Stimulated activated CD8-positive, alpha-beta memory T cell treated with anti-CD3 and anti-CD28 coated beads, Interleukin-7, amount 100 ng/mL, for 1 hour (primary cell): ENCODE measurements at regions not wholly inside any gene's neighbourhood (a gene's known extent, or its start where the extent isn't known, plus 50 kb on each side); places are given as distances from the start of the nearest gene placed in this dataset.
"Not testable (repeated sequence)": the region's sequence is repeated elsewhere in the genome, so short reads cannot be mapped to it uniquely, and the experiment has no call there.

Experiments used
- DNase-seq, 2 donors: peaks; one replicate each; pipeline ENCODE4 v3.0.0-alpha.2; 2020; ENCODE audit warnings: low read depth in 2 of 2

DNA sequence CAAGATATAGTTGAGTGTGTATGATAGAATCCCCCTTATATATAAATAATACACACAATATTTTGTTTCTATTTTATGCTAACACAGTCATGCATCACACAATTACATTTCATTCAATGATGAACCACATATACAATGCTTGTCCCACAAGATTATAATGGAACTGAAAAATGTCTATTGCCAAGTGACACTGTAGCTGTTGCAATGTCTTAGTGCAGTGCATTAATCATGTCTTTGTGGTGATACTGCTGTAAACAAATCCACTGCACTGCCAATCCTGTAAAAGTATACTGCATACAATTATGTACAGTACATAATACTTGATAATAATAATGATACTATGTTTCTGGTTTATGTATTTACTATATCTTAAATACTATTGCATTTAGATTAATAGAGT lies 512.1 kb upstream of the CNTN3 start:
- no peak for DNase-seq

DNA sequence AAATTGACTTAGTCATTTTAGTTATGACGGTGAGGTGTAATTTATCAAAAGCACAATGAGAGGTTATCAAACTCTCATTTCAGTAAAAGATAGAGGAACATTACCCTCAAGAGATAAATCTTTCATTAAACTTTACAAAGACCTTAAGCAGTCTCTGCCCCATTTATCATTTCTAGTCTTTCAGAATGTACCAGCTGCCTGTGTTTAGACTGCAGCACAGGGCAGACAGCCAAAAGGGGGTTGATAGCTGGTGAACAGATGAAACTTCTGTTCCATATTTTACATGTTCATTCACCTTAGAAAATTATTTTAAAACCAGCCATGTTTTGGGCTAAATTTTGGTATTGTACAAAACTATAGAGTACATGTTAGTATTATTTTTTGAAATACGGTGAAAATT lies 514.6 kb upstream of the CNTN3 start:
- no peak for DNase-seq

DNA sequence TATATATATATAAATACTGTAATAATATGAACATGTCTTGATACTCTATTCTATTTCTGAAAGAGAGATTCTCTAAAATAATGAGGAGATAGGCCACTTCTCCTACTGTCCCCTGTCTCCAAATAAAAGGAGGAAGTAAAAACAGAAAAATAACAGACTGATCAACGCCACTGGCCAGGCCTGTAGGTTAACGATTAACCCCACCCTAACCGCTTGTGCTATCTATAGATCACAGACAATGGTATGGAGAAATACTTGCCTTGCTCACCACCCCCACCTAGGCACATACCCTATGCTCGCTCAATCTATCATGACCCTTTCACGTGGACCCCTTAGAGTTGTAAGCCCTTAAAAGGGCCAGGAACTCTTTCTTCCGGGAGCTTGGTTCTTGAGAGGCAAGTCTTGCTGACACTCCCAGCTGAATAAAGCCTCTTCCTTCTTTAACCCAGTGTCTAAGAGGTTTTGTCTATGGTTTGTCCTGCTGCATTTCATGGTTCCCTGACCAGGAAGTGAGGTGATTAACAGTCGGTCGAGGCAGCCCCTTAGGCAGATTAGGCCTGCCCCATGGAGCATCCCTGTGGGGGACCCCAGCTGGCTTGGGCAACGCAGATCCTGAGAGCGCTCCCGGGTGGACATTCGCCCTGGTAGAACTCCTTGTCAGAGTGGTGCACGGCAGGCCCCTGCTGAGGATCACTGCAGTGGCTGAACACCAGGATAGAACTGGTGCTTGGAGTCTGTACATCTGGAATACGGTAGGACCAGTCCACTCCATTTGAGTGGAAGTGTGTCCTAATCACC lies 521.8 kb upstream of the CNTN3 start:
- no peak for DNase-seq

DNA sequence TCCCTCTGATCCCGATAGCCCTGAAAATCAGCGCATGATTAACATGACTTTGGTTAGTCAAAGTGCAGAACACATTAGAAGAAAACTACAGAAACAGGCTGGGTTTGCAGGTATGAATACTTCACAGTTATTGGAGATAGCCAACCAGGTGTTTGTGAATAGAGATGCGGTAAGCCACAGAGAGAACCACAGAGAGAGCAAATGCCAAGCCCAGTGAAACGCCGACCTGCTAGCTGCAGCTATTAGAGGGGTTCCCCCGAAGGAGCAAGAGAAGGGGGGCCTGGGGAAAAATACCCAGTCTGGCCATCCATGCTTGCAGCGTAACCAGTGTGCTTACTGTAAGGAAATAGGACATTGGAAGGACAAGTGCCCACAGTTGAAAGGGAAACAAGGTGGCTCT lies 523.9 kb upstream of the CNTN3 start:
- DNase-seq, result no peak

DNA sequence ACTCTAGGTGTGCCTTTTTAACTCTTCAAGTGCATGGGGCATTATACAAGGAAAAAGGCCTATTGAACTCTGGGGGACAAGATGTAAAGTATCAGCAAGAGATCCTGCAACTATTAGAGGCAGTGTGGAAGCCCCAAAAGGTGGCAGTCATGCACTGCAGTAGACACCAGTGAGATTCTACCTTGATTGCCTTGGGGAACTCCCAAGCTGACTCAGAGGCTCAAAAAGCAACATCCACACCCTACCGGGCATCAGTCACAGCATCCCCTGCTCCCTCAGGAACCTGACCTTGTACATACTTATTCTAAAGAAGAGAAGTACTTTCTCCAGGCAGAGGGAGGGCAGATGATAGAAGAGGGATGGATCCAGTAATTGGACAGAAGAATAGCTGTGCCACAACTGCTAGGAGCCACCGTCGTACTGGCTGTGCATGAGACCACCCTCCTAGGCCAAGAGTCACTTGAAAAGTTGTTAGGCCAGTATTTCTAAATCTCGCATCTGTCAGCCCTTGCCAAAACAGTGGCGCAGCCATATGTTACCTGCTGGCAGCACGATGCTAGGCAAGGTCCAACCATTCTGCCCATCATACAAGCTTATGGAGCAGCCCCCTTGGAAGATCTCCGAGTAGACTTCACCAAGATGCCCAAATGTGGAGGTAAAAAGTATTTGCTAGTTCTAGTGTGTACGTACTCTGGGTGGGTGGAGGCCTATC lies 523.1 kb upstream of the FRG2C start:
- DNase-seq, result no peak

DNA sequence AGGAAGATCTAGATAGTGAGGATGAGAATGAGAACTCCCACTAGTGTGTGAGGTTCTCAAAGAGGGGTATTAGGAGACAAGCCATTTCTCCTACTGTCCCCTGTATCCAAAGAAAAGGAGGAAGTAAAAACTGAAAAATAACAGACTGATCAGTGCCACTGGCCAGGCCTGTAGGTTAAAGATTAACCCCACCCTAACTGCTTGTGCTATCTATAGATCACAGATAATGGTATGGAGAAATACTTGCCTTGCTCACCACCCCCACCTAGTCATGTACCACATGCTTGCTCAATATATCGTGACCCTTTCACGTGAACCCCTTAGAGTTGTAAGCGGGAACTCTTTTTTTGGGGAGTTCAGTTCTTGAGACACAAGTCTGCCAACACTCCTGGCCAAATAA lies 519.7 kb upstream of the FRG2C start:
- no peak for DNase-seq

DNA sequence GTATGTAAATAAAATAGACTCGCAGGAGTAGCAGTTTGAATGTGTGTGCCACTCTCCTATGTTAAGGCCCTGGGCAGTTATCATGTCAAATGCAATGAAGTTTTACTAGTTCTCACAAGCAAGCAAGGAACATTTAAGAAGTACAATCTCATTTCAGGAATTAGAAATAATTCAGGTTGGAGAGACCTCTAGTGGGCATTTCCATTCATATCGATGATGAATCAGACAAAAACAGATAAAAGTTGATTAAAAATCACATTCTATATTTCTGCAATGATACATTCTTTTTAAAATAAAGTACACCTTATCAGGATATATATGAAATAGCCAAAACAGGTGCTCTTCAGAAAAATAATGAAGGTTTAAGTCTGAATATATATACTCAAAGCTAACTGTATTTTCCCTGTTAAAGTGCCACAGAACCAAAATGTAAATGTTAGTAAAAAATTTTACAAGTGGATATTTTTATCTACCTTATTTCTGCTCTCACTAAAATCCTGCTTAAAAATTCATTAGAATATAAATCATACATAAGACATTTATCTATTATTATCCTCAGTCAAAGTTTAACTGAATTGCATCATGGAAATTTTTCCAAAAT lies 492.4 kb upstream of the FRG2C start:
- DNase-seq, result no peak

DNA sequence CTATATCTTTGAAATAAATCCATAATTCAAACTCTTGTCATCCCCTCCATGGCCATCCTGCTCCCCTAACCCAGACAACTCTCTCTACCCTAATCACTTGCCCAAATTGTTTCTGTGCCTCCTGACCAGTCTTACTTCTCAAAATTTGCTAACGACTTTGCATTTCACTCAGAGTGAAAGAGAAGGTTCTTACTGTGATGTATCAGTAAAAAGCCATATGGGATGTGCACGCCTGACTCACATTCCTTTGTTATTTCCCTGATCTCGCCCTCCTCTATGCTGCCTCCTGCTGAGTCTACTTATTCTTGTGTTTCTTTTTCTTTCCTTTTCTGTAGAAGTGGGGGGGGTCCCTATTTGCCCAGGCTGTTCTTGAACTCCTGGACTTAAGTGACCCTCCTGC lies 487.2 kb upstream of the FRG2C start:
- DNase-seq, result no peak

DNA sequence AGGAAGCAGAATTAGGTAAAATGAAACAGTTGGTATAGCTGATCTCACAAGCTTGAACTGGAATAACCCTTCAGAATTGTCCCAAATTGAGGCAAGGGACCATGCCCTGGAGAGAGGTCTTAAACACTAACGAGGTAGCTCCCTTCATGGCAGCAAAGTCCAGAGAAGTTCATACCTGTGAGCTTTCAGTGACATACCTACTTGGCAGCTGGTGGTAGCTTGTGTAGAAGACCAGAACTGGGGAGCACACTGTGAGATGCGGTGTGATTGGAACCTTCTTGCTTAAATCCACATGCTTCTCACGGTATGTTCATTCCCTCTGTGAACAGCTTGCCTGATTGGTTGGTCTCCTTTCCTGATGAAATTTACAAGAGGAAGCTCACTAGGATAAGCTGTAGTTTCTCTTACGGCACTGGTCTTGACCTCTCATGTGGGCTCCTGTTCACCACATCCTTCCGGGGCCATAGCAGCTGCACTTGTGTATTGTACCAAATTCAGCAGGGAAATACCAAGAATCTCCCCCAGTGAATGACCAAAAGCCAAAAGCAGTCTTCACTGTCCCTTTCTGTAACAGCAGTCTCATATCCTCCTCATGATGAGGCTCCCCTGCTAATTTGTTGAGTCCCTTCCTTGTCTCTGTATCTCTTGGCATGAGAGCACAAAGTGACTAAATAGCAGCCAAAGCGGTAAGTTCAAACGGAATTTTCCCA lies 483.7 kb upstream of the FRG2C start:
- DNase-seq, result no peak

DNA sequence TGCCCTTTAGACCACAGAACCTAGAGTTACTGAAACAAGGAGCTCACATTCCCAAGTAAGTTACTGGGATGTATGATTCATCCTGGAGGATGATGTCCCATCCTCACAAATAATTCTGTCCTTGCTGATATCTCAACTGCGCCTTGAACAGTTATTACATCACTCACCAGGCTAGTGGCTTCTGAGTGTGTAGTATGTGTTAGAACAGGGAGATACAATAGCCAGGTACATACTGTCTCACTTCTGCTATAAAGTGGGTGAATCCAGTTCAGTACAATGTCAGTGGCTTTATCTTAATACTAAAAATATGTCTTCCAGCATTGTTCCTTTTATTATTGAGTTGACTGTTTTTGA lies 483.2 kb upstream of the FRG2C start:
- no peak for DNase-seq

DNA sequence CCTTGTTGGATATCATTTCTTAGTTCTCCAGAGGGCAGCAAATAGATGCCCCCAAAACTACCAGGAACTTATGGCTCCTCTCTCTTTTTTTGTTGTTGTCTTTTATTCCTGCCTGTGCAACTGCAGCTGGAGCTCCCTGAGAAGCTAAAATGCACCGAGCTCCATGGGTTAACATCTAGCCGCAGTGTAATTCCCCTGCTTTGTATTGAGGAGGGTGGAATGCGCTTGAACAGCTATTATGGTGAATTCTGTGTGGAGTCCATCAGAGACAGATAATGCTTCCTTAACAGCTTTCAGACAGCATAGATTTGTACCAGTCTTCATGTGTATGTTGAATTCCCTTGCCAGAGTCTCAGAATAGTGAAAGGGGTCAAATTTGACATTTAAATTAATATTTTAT lies 475.2 kb upstream of the FRG2C start:
- no peak for DNase-seq

DNA sequence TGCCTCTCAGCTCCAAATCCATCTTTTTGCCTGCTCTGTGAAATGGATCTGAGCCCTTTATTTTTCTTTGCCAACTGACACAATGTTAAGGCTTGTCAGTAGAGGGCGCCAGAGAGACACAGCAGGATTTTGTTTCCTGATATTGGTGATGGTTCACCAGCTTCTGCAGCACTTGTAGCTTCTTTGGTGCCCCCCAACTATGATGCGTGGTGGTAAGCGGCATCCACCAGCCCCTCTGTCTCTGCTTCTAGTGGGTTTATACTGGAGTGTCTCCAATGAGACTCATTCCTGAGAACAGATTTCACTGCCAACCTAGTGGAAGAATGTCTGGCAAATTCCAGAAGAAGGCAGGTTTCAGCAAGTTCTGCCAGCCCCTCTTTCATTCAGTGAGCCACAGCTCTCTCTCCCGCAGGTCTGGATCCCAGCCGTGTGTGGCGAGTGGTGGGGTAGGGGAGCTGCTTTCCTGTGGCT lies 471.9 kb upstream of the FRG2C start:
- DNase-seq, result peak; percentile 5 to 9

DNA sequence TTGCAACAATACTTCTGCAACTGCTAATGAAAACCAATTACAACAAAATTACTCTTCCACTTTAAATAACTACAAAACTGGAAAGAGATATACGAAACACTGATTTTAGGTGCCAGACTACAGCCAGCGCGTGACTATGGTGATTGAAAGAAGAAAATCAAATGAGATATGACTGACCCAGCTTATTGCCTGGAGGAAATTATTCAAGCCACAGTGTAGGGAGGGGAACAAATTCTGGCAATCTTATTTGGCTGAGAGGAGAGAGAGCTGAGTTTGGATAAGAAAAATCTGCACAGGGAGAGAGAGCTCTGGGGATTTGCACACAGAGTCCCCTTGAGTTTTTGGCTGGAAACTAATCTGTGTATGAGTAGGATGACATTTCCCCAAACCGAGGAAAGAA lies 470.3 kb upstream of the FRG2C start:
- no peak for DNase-seq

DNA sequence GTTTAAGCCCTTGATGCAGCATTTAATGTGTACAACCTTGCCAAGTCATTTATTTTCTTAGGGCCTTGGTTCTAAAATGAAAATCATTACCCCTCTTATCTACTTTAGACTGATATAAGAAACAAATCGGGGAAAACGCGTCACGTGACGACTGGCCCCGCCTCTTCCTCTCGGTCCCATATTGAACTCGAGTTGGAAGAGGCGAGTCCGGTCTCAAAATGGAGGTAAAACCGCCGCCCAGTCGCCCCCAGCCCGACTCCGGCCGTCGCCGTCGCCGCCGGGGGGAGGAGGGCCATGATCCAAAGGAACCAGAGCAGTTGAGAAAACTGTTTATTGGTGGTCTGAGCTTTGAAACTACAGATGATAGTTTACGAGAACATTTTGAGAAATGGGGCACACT lies 449.8 kb upstream of the FRG2C start:
- not testable (repeated sequence) for DNase-seq

DNA sequence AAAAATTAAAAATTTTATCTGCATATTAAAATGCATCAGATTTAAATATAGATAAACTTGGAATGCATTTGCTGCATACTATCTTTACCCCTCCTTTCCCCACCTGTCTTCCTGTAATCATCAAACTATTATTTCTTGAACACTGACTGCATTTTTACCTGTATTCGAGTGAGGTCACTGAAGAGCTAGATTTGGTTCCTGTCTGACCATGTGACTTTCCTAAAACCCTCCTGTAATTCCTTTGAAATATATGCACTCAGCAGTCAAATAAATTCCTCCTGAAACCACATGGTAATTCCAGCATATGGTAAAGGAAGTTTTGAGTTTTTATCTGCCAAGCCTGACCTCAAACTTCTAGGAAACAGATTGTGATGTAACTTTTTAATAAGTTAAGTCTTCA lies 445.6 kb upstream of the FRG2C start:
- no peak for DNase-seq

DNA sequence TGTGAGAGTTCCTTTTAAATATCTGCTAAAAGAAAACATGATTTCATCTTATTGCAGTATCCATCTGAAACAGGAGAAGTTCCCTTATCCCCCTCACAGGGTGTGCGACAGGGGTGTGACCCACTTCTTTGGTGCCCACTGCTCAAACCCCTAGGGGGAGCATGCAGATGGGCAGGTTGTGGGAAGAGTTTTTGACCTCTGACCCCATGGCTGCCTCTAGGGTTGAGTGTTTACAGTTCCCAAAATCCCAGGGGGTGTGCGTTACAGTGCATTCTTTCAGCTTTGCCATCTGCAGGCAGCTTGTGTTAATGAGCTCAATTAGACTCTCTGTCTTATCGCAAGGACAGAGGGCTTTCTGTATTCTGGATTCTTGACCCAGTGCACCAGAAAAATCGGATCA lies 443.2 kb upstream of the FRG2C start:
- DNase-seq, result no peak

DNA sequence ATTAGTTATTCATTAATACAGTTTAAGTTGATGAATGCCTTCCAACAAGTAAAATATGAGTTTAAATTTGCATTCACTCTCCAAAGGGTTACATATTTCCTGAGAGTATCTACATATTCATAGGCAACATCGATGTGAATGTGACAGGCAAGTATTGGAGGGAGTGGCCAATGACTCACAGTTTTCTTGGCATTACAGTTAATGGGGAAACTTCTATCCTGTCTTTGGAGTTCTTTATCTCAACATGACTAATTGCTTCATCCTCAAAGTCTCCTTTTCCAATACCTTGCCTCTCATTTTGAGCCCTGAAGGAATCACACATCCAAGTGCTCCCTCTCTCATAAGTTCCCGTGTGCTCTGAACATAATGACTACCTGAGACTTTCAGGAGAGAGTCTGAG lies 439.7 kb upstream of the FRG2C start:
- DNase-seq, result no peak

DNA sequence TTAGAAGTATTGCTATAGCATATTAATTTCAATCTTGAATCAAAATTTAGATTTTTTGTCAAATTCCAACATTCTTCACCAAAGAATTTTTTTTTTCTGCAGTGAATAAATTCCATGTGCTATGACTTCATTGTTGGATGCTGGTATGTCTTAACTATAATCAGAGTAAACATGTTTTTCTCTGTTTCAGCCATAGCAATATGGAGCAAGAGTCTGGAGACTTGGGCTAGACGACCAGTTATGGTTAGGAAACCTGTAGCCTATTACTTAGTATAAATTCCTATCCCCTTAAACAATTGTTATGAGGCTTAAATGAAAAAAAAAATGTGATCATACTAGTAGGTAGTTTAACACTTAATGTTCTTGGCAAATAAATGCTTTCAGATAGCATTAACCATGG lies 431.9 kb upstream of the FRG2C start:
- DNase-seq, result no peak

DNA sequence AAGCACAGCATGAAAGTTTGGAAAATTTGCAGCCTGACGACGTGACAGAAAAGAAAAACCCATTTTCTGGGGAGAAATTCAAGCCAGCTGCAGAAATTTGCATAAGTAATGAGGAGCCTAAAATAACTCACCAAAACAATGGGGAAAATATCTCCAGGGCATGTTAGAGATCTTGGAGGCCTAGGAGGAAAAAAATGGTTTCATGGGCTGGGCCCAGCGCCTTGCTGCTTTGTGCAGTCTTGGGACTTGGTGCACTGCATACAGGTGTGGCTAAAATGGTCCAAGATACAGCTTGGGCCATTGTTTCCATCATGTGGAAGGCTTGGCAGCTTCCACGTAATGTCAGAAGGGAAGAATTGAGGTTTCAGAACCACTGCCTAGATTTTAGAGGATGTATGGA lies 428.5 kb upstream of the FRG2C start:
- no peak for DNase-seq

DNA sequence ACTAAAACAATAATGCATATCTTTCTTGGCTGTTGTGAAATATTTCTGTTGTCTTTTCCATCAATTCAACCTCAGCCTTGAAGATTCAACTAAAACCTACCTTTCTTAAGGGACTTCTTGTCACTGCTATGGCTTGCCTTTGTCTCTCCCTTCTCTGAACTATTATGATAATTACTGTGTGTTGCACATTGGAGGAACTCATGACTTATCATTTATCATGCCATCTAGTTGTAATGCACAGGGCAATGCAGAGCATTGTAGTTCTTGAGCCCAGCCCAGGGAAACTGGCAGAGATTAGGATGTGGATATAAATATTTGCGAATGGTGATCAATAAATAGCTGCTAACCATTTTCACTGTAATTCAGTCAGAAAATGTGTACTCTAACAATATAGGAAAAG lies 427.1 kb upstream of the FRG2C start:
- no peak for DNase-seq

DNA sequence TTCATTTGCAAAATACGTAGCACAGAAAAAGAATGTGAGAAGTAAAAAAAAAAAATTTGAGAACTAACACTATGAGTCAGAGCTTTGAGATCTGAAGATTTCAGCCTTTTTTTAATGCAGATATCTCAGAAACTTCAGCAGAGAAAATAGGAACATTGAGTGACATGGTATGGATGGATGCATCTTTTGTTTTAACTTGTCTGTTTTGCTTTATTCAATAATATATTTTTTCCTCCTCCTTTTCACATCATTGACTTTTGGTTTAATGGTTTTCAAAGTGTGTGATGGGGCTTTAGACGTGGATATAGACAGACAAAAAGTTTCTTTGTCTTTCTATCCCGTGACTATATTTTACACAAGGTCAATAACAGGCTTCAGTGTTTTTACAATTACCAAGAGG lies 426.7 kb upstream of the FRG2C start:
- DNase-seq, result no peak

DNA sequence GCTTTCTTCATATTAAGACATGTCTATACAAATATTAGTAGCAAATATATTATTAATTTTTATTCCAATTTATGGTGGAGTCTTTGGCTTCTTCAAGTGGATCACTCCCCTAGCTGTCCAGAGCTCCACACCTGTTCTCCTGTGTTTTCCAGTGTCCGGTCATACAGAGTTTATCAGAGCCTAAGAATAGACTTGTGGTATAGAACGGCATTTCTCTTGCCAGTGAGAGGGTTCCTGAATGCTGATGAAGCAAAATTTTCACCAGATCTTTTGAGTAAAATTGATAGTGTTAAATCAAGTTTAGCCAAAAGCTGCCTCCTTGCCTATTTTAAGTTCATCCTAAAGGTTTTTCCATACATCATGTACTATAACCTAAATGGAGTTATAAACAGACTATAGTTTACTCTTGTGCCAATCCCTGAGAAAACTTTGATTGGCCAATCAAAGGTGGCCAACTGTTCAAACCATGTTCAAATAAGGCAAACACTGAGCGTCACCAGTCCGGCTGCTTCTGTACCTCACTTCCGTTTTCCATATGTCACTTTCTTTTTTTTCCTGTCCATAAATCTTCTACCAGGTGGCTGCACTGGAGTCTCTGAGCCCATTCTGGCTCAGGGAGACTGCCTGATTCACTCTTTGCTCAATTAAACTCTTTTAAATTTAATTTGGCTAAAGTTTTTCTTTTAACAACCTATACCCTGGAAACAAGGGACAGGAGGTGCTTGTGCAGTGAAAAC lies 422.7 kb upstream of the FRG2C start:
- DNase-seq, result not testable (repeated sequence)
